Naive thymus-derived CD8-positive, alpha-beta T cell (primary cell): ENCODE measurements at regions not wholly inside any gene's neighbourhood (a gene's known extent, or its start where the extent isn't known, plus 50 kb on each side); places are given as distances from the start of the nearest gene placed in this dataset.

Experiments
- ATAC-seq, 2 donors: fragments of 150-1000 bp; cut with Tn5 transposase in 1 of 2; sonication (Bioruptor Pico), chemical (Tn5 transposase) in 1 of 2; 1 replicate in 1 of 2; 2 replicates in 1 of 2; pipeline ENCODE4 v1.10.0; 2021; ENCODE audit warnings: mild to moderate bottlenecking in 2 of 2, moderate library complexity in 2 of 2
- POLR2A ChIA-PET: fragments of 350-600 bp; sonication (Branson Sonifier 250); formaldehyde crosslinking; loops from one replicate; lab custom pipeline; 2021; ENCODE audit warnings: antibody characterized with exemption; lab: Charles Lee
- DNase-seq, 10 donors: peaks; one replicate each; pipeline versions ENCODE4 v3.0.0 to v3.0.0-alpha.2; 2020 to 2022
- H3K27ac Mint-ChIP-seq, 10 donors: one replicate each; pipeline ENCODE4 v1.8.0; 2020 to 2022; ENCODE audit warnings: mild to moderate bottlenecking in 10 of 10, mixed read lengths in 10 of 10, moderate library complexity in 4 of 10, inconsistent platforms in 1 of 10
- H3K27me3 Mint-ChIP-seq, 5 donors: one replicate each; pipeline ENCODE4 v1.8.0; 2021 to 2022; ENCODE audit warnings: mixed read lengths in 5 of 5
- H3K36me3 Mint-ChIP-seq, 3 donors: one replicate each; pipeline ENCODE4 v1.8.0; 2020 to 2022; ENCODE audit warnings: mixed read lengths in 3 of 3, mild to moderate bottlenecking in 2 of 3, inconsistent platforms in 1 of 3
- H3K4me1 Mint-ChIP-seq, 4 donors: one replicate each; pipeline ENCODE4 v1.8.0; 2021 to 2022; ENCODE audit warnings: mixed read lengths in 4 of 4
- H3K4me3 Mint-ChIP-seq, 10 donors: one replicate each; pipeline ENCODE4 v1.8.0; 2020 to 2022; ENCODE audit warnings: mild to moderate bottlenecking in 10 of 10, mixed read lengths in 10 of 10, moderate library complexity in 6 of 10, inconsistent platforms in 1 of 10
- H3K9me3 Mint-ChIP-seq, 9 donors: one replicate each; pipeline ENCODE4 v1.8.0; 2020 to 2022; ENCODE audit warnings: mixed read lengths in 9 of 9, mild to moderate bottlenecking in 3 of 9, inconsistent platforms in 1 of 9, moderate library complexity in 1 of 9

- Mint-ChIP-seq H3K36me3 (peaks cover 0 to 5% (median 0%) of the 10 kb centered on the region in 3 donors), H3K4me1 (no peaks in the 10 kb centered on the region), H3K9me3 (peaks cover 0 to 67% (median 5%) of the 10 kb centered on the region in 9 donors), H3K27ac (no peak overlapping the region), H3K4me3 (no peak overlapping the region), H3K27me3 (peaks cover 0 to 4% (median 0%) of the 10 kb centered on the region in 5 donors)
- DNase-seq (no peak), ATAC-seq (no peak)
- POLR2A ChIA-PET = no interaction called here
These were observed 179.2 kb upstream of the HCCS start for GRCh38 chrX:10931976-10932375.

- H3K4me3 Mint-ChIP-seq = no peak overlapping the region
- no peak for ATAC-seq
- peaks cover 0 to 4% (median 0%) of the 10 kb centered on the region in 5 donors for H3K27me3 Mint-ChIP-seq
- H3K9me3 Mint-ChIP-seq = peaks cover 0 to 58% (median 5%) of the 10 kb centered on the region in 9 donors
- no peak overlapping the region for H3K27ac Mint-ChIP-seq
- H3K36me3 Mint-ChIP-seq = peaks cover 0 to 5% (median 0%) of the 10 kb centered on the region in 3 donors
- no peak for DNase-seq
- POLR2A ChIA-PET = no interaction called here
- no peaks in the 10 kb centered on the region for H3K4me1 Mint-ChIP-seq
These were observed 178.2 kb upstream of the HCCS start for GRCh38 chrX:10932842-10933440.

GRCh38 chrX:10935501-10935900 lies 175.6 kb upstream of the HCCS start:
- POLR2A ChIA-PET = no interaction called here
- Mint-ChIP-seq H3K27ac (no peak overlapping the region), H3K9me3 (peaks cover 0 to 46% (median 2%) of the 10 kb centered on the region in 9 donors), H3K27me3 (peaks cover 0 to 4% (median 0%) of the 10 kb centered on the region in 5 donors), H3K36me3 (peaks cover 0 to 10% (median 0%) of the 10 kb centered on the region in 3 donors), H3K4me1 (no peaks in the 10 kb centered on the region), H3K4me3 (no peak overlapping the region)
- no peak for DNase-seq
- no peak for ATAC-seq

GRCh38 chrX:10936976-10937375 lies 174.2 kb upstream of the HCCS start:
- peaks cover 0 to 42% (median 0%) of the 10 kb centered on the region in 9 donors for H3K9me3 Mint-ChIP-seq
- no peak overlapping the region for H3K4me3 Mint-ChIP-seq
- H3K27ac Mint-ChIP-seq = no peak overlapping the region
- DNase-seq (no peak), ATAC-seq (no peak)
- POLR2A ChIA-PET = no interaction called here
- peaks cover 0 to 10% (median 0%) of the 10 kb centered on the region in 3 donors for H3K36me3 Mint-ChIP-seq
- no peaks in the 10 kb centered on the region for H3K4me1 Mint-ChIP-seq
- H3K27me3 Mint-ChIP-seq = peaks cover 0 to 4% (median 0%) of the 10 kb centered on the region in 5 donors

GRCh38 chrX:10938365-10938923 lies 172.7 kb upstream of the HCCS start:
- DNase-seq (no peak), ATAC-seq (no peak)
- peaks cover 0 to 4% (median 0%) of the 10 kb centered on the region in 5 donors for H3K27me3 Mint-ChIP-seq
- H3K27ac Mint-ChIP-seq = no peak overlapping the region
- H3K9me3 Mint-ChIP-seq = peaks cover 0 to 44% (median 3%) of the 10 kb centered on the region in 9 donors
- POLR2A ChIA-PET = no interaction called here
- H3K4me3 Mint-ChIP-seq = no peak overlapping the region
- H3K36me3 Mint-ChIP-seq = peaks cover 0 to 18% (median 0%) of the 10 kb centered on the region in 3 donors
- H3K4me1 Mint-ChIP-seq = no peaks in the 10 kb centered on the region

GRCh38 chrX:10939424-10939823 lies 171.7 kb upstream of the HCCS start:
- H3K27me3 Mint-ChIP-seq = peaks cover 0 to 4% (median 0%) of the 10 kb centered on the region in 5 donors
- H3K27ac Mint-ChIP-seq = no peak overlapping the region
- no peaks in the 10 kb centered on the region for H3K4me1 Mint-ChIP-seq
- peaks cover 0 to 18% (median 0%) of the 10 kb centered on the region in 3 donors for H3K36me3 Mint-ChIP-seq
- H3K9me3 Mint-ChIP-seq = peaks cover 0 to 39% (median 4%) of the 10 kb centered on the region in 9 donors
- no peak overlapping the region for H3K4me3 Mint-ChIP-seq
- POLR2A ChIA-PET = no interaction called here
- ATAC-seq (no peak), DNase-seq (no peak)

GRCh38 chrX:10944136-10944885 lies 166.8 kb upstream of the HCCS start:
- H3K4me1 Mint-ChIP-seq = no peaks in the 10 kb centered on the region

GRCh38 chrX:10945498-10945897 lies 165.6 kb upstream of the HCCS start:
- no peaks in the 10 kb centered on the region for H3K4me1 Mint-ChIP-seq
- H3K27ac Mint-ChIP-seq = no peak overlapping the region
- H3K27me3 Mint-ChIP-seq = no peaks in the 10 kb centered on the region
- ATAC-seq (no peak), DNase-seq (no peak)
- peaks cover 0 to 37% (median 12%) of the 10 kb centered on the region in 9 donors for H3K9me3 Mint-ChIP-seq
- H3K36me3 Mint-ChIP-seq = peaks cover 0 to 15% (median 0%) of the 10 kb centered on the region in 3 donors
- POLR2A ChIA-PET = no interaction called here
- H3K4me3 Mint-ChIP-seq = no peak overlapping the region

More at GRCh38 chrX:10944136-10944885, 166.8 kb upstream of the HCCS start:
- Mint-ChIP-seq H3K36me3 (peaks cover 0 to 8% (median 0%) of the 10 kb centered on the region in 3 donors), H3K27me3 (no peaks in the 10 kb centered on the region), H3K27ac (no peak overlapping the region), H3K9me3 (peaks cover 0 to 35% (median 4%) of the 10 kb centered on the region in 9 donors), H3K4me3 (no peak overlapping the region)
- no peak for ATAC-seq
- POLR2A ChIA-PET = no interaction called here
- DNase-seq = no peak

- Mint-ChIP-seq H3K9me3 (peaks cover 0 to 52% (median 19%) of the 10 kb centered on the region in 9 donors), H3K4me3 (no peak overlapping the region), H3K27me3 (no peaks in the 10 kb centered on the region), H3K27ac (no peak overlapping the region), H3K36me3 (peaks cover 0 to 7% (median 0%) of the 10 kb centered on the region in 3 donors), H3K4me1 (no peaks in the 10 kb centered on the region)
- ATAC-seq (no peak), DNase-seq (no peak)
- POLR2A ChIA-PET = no interaction called here
These were observed 161.6 kb upstream of the HCCS start for GRCh38 chrX:10949541-10949940.

- DNase-seq (no peak), ATAC-seq (no peak)
- H3K9me3 Mint-ChIP-seq = peaks cover 0 to 74% (median 40%) of the 10 kb centered on the region in 9 donors
- no peaks in the 10 kb centered on the region for H3K27me3 Mint-ChIP-seq
- H3K4me3 Mint-ChIP-seq = no peak overlapping the region
- H3K27ac Mint-ChIP-seq = no peak overlapping the region
- H3K36me3 Mint-ChIP-seq = peaks cover 0 to 30% (median 6%) of the 10 kb centered on the region in 3 donors
- POLR2A ChIA-PET = no interaction called here
- no peaks in the 10 kb centered on the region for H3K4me1 Mint-ChIP-seq
These were observed 158.5 kb upstream of the HCCS start for GRCh38 chrX:10952619-10953018.

- H3K4me1 Mint-ChIP-seq = no peaks in the 10 kb centered on the region
These were observed 145.8 kb upstream of the HCCS start for GRCh38 chrX:10965174-10965798.

GRCh38 chrX:10966057-10966456 lies 145.1 kb upstream of the HCCS start:
- no peak for DNase-seq
- POLR2A ChIA-PET = no interaction called here
- no peak overlapping the region for H3K4me3 Mint-ChIP-seq

More at GRCh38 chrX:10965174-10965798, 145.8 kb upstream of the HCCS start:
- Mint-ChIP-seq H3K36me3 (peaks cover 0 to 9% (median 0%) of the 10 kb centered on the region in 3 donors), H3K27me3 (no peaks in the 10 kb centered on the region), H3K4me3 (no peak overlapping the region), H3K9me3 (peaks cover 0 to 34% (median 18%) of the 10 kb centered on the region in 9 donors), H3K27ac (no peak overlapping the region)
- DNase-seq = no peak
- POLR2A ChIA-PET = no interaction called here
- ATAC-seq = no peak

More at GRCh38 chrX:10966057-10966456, 145.1 kb upstream of the HCCS start:
- H3K4me1 Mint-ChIP-seq = no peaks in the 10 kb centered on the region
- H3K27ac Mint-ChIP-seq = no peak overlapping the region
- peaks cover 0 to 9% (median 0%) of the 10 kb centered on the region in 3 donors for H3K36me3 Mint-ChIP-seq
- no peak for ATAC-seq
- H3K27me3 Mint-ChIP-seq = no peaks in the 10 kb centered on the region
- H3K9me3 Mint-ChIP-seq = peaks cover 0 to 27% (median 11%) of the 10 kb centered on the region in 9 donors
